ENCODE measurements at regions not wholly inside any gene's neighbourhood (a gene's known extent, or its start where the extent isn't known, plus 50 kb on each side); places are given as distances from the start of the nearest gene placed in this dataset.

DNA sequence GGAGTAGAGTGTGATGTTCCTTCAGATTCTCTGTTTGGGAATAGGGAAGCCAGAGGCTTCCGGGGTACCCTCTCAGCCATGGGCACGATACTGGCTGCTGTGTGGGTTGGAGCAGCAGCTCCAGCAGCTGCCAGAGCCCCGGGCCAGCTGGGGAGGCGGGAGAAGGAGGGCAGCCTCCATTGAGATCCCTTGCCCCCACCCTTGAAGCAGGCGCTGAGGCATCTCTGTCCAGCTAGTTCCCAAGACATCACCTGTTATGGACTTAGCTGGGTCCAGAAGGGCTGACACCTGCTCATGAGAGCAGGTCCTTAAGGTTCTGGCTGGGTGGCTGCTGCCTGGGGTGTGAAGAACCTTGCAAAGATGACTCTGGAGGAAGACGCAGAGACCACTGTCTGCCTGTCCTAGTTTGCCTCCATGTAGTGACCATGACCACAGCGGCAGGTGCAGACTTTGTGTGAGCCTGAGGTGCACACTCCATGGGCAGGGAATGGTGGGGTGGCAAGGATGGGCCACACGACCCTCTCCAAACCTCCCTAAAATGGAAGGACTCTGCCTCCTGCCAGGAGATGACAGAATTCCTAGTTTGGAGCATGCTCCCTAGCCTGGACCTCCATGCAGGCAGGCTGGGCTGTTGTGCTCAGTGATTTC lies 222.6 kb upstream of the C1orf174 start:
- no peak for TF ChIP-seq POLR2A (IDR thresholded peaks at IDR 0.05; ENCODE audit: low read depth, low read length)
- no peak for TF ChIP-seq POLR2AphosphoS5 (IDR thresholded peaks at IDR 0.05; ENCODE audit: low read depth, low read length)
- TF ChIP-seq PAX5 (IDR thresholded peaks at IDR 0.05; ENCODE audit: insufficient read depth, low read length, severe bottlenecking) = no peak
- TF ChIP-seq POU2F2 (IDR thresholded peaks at IDR 0.05; ENCODE audit: low read depth, low read length) = no peak
- TF ChIP-seq TAF1 (IDR thresholded peaks at IDR 0.05; ENCODE audit: low read depth, low read length) = no peak
- no peak for TF ChIP-seq SPI1 (IDR thresholded peaks at IDR 0.05; ENCODE audit: low read depth, low read length)
- no peak for DNase-seq (ENCODE audit: insufficient read length, low spot score)
- FAIRE-seq = no peak

- DNase-seq (ENCODE audit: insufficient read length, low spot score) (no peak), FAIRE-seq (no peak)
- no peak for TF ChIP-seq POLR2A (IDR thresholded peaks at IDR 0.05; ENCODE audit: low read depth, low read length)
- no peak for TF ChIP-seq TAF1 (IDR thresholded peaks at IDR 0.05; ENCODE audit: low read depth, low read length)
- no peak for TF ChIP-seq PAX5 (IDR thresholded peaks at IDR 0.05; ENCODE audit: insufficient read depth, low read length, severe bottlenecking)
- no peak for TF ChIP-seq POLR2AphosphoS5 (IDR thresholded peaks at IDR 0.05; ENCODE audit: low read depth, low read length)
- TF ChIP-seq SPI1 (IDR thresholded peaks at IDR 0.05; ENCODE audit: low read depth, low read length) = no peak
- no peak for TF ChIP-seq POU2F2 (IDR thresholded peaks at IDR 0.05; ENCODE audit: low read depth, low read length)
Observed at GRCh38 chr1:4124631-4125145, 224.6 kb upstream of the C1orf174 start.

- DNase-seq (ENCODE audit: insufficient read length, low spot score) (no peak), FAIRE-seq (no peak)
- TF ChIP-seq POU2F2 (IDR thresholded peaks at IDR 0.05; ENCODE audit: low read depth, low read length) = no peak
- TF ChIP-seq PAX5 (IDR thresholded peaks at IDR 0.05; ENCODE audit: insufficient read depth, low read length, severe bottlenecking) = no peak
- TF ChIP-seq POLR2A (IDR thresholded peaks at IDR 0.05; ENCODE audit: low read depth, low read length) = no peak
- TF ChIP-seq SPI1 (IDR thresholded peaks at IDR 0.05; ENCODE audit: low read depth, low read length) = no peak
- no peak for TF ChIP-seq TAF1 (IDR thresholded peaks at IDR 0.05; ENCODE audit: low read depth, low read length)
- no peak for TF ChIP-seq POLR2AphosphoS5 (IDR thresholded peaks at IDR 0.05; ENCODE audit: low read depth, low read length)
Observed at GRCh38 chr1:4126251-4126650, 226.2 kb upstream of the C1orf174 start.

DNA sequence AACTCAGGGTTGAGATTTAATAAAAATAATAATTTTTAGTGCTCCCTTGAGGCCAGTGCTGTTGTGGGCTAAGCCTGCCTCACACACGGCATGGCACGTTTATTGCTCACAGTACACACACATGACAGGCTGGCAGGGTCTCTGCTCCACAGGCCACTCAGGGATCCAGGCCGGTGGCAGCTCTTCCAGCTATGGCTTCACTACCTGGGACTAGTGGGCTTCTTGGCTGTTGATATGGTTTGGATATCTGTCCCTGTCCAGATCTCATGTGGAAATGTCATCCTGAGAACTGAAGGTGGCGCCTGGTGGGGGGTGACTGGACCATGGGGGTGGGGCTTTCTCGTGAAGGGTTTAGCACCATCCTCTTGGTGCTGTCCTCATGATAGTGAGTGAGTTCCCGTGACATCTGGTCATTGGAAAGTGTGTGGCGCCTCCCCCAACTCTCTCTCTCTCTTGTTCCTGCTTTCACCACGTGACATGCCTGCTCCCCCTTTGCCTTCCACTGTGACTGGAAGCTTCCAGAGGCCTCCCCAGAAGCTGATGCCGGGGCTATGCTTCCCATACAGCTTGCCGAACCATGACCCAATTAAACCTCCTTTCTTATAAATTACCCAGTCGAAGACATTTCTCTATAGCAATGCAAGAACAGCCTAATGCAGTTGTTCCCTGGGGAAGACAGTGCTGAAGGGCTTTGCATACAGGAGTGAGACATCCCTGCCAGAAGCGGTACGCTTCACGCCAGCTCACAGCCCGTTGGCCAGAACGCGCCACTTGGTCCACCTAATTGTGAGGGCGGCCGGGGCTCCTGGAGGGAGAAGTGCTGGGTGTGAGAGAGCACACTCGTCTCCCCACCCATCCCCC lies 226.9 kb upstream of the C1orf174 start:
- no peak for DNase-seq (ENCODE audit: insufficient read length, low spot score)
- no peak for TF ChIP-seq POU2F2 (IDR thresholded peaks at IDR 0.05; ENCODE audit: low read depth, low read length)
- no peak for TF ChIP-seq POLR2A (IDR thresholded peaks at IDR 0.05; ENCODE audit: low read depth, low read length)
- TF ChIP-seq TAF1 (IDR thresholded peaks at IDR 0.05; ENCODE audit: low read depth, low read length) = no peak
- no peak for TF ChIP-seq SPI1 (IDR thresholded peaks at IDR 0.05; ENCODE audit: low read depth, low read length)
- TF ChIP-seq POLR2AphosphoS5 (IDR thresholded peaks at IDR 0.05; ENCODE audit: low read depth, low read length) = no peak
- no peak for TF ChIP-seq PAX5 (IDR thresholded peaks at IDR 0.05; ENCODE audit: insufficient read depth, low read length, severe bottlenecking)
- FAIRE-seq = no peak

DNA sequence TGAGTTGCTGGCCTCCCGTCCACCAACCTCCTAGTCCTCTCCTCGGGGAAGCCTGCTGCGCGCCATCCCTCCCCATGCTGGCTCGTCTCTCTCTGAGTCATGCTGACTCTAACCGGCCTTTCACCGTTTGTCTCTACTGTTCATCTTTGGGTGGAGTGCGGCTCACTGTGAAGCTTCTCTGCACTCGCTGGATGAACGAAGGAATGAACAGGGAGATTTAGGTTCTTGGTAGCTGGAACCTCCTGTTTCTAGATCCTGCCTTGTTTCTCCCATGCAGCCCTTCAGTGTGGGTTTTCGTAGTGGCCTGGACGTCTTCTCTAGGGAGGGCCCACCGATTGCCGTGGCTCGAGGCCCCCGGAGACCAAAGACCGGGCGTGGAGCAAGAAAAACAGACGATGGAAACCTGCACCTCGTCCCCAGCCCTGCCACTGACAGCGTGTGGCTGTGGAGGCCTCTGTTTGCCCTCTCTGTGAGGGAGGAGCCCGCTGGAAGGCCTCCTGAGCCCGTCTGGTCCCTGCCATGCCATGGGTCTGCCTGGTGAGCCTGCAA lies 227.6 kb upstream of the C1orf174 start:
- TF ChIP-seq PAX5 (IDR thresholded peaks at IDR 0.05; ENCODE audit: insufficient read depth, low read length, severe bottlenecking) = no peak
- no peak for TF ChIP-seq SPI1 (IDR thresholded peaks at IDR 0.05; ENCODE audit: low read depth, low read length)
- TF ChIP-seq TAF1 (IDR thresholded peaks at IDR 0.05; ENCODE audit: low read depth, low read length) = no peak
- no peak for FAIRE-seq
- DNase-seq (ENCODE audit: insufficient read length, low spot score) = no peak

GRCh38 chr1:4128616-4129015 lies 228.5 kb upstream of the C1orf174 start:
- FAIRE-seq (no peak), DNase-seq (ENCODE audit: insufficient read length, low spot score) (no peak)
- TF ChIP-seq SPI1 (IDR thresholded peaks at IDR 0.05; ENCODE audit: low read depth, low read length) (no peak), POU2F2 (IDR thresholded peaks at IDR 0.05; ENCODE audit: low read depth, low read length) (no peak), POLR2A (IDR thresholded peaks at IDR 0.05; ENCODE audit: low read depth, low read length) (no peak), PAX5 (IDR thresholded peaks at IDR 0.05; ENCODE audit: insufficient read depth, low read length, severe bottlenecking) (no peak)

GRCh38 chr1:4129693-4130092 lies 229.6 kb upstream of the C1orf174 start:
- TF ChIP-seq PAX5 (IDR thresholded peaks at IDR 0.05; ENCODE audit: insufficient read depth, low read length, severe bottlenecking) (no peak), POLR2AphosphoS5 (IDR thresholded peaks at IDR 0.05; ENCODE audit: low read depth, low read length) (no peak), SPI1 (IDR thresholded peaks at IDR 0.05; ENCODE audit: low read depth, low read length) (no peak), TAF1 (IDR thresholded peaks at IDR 0.05; ENCODE audit: low read depth, low read length) (no peak), POU2F2 (IDR thresholded peaks at IDR 0.05; ENCODE audit: low read depth, low read length) (no peak), POLR2A (IDR thresholded peaks at IDR 0.05; ENCODE audit: low read depth, low read length) (no peak)
- no peak for FAIRE-seq
- DNase-seq (ENCODE audit: insufficient read length, low spot score) = no peak

GRCh38 chr1:4130096-4130495 lies 230.0 kb upstream of the C1orf174 start:
- DNase-seq (ENCODE audit: insufficient read length, low spot score) = no peak
- FAIRE-seq = no peak
- TF ChIP-seq POLR2A (IDR thresholded peaks at IDR 0.05; ENCODE audit: low read depth, low read length) (no peak), SPI1 (IDR thresholded peaks at IDR 0.05; ENCODE audit: low read depth, low read length) (no peak), POU2F2 (IDR thresholded peaks at IDR 0.05; ENCODE audit: low read depth, low read length) (no peak), PAX5 (IDR thresholded peaks at IDR 0.05; ENCODE audit: insufficient read depth, low read length, severe bottlenecking) (no peak), TAF1 (IDR thresholded peaks at IDR 0.05; ENCODE audit: low read depth, low read length) (no peak)

DNA sequence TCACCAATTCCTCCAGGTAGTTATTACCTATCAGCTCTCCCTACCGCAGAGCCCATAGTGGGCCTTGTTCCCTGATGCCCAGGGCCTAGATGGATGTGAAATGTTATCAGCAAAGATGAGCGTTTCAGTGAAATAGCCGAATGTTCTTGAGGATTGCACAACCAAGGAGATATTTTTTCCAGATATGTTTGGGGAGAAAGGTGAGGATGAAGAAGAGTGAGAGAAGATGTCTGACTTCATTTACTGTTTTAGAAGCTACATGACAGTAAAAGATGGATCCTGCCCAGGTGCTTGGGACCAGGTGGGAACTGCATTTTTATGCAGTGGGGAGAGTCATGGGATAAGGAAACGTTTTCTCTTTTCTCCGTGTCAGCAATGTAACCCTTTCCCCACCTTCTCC lies 231.7 kb upstream of the C1orf174 start:
- no peak for FAIRE-seq
- TF ChIP-seq POLR2AphosphoS5 (IDR thresholded peaks at IDR 0.05; ENCODE audit: low read depth, low read length) (no peak), TAF1 (IDR thresholded peaks at IDR 0.05; ENCODE audit: low read depth, low read length) (no peak), POLR2A (IDR thresholded peaks at IDR 0.05; ENCODE audit: low read depth, low read length) (no peak), SPI1 (IDR thresholded peaks at IDR 0.05; ENCODE audit: low read depth, low read length) (no peak), POU2F2 (IDR thresholded peaks at IDR 0.05; ENCODE audit: low read depth, low read length) (no peak)
- DNase-seq (ENCODE audit: insufficient read length, low spot score) = no peak
